Tibial nerve (tissue), 4 donors: ENCODE measurements at regions not wholly inside any gene's neighbourhood (a gene's known extent, or its start where the extent isn't known, plus 50 kb on each side); places are given as distances from the start of the nearest gene placed in this dataset.

Experiments used
- DNase-seq, 2 donors: peaks; one replicate each; pipeline ENCODE4 v3.0.0-alpha.2; 2019; ENCODE audit warnings: low spot score in 2 of 2
- H3K27ac ChIP-seq, 4 donors: fragments of 200-600 bp; sonication (generic) in 3 of 4; one replicate each; pipeline ENCODE4 v1.5.1; 2017 to 2019; ENCODE audit warnings: mild to moderate bottlenecking in 1 of 4
- H3K27me3 ChIP-seq, 2 donors: fragments of 200-600 bp; sonication (generic) in 1 of 2; one replicate each; pipeline versions ENCODE4 v1.5.1 to v1.6.0; 2017 to 2019
- H3K36me3 ChIP-seq, 3 donors: fragments of 200-600 bp; sonication (generic); one replicate each; pipeline ENCODE4 v1.5.1; 2018 to 2019
- H3K4me1 ChIP-seq, 4 donors: fragments of 200-600 bp; sonication (generic) in 3 of 4; one replicate each; pipeline ENCODE4 v1.5.1; 2017 to 2019
- H3K4me3 ChIP-seq, 4 donors: fragments of 200-600 bp; sonication (generic) in 3 of 4; one replicate each; pipeline ENCODE4 v1.5.1; 2017 to 2019; ENCODE audit warnings: mild to moderate bottlenecking in 1 of 4, moderate library complexity in 1 of 4
- H3K9me3 ChIP-seq, 4 donors: fragments of 200-600 bp; sonication (generic) in 3 of 4; one replicate each; pipeline ENCODE4 v1.5.1; 2017 to 2019
- CTCF ChIP-seq, 5 experiments: fragments of 200-600 bp in 3 of 5; fragments of 450-650 bp in 2 of 5; sonication (generic) in 3 of 5; IDR thresholded peaks; one replicate each; pipeline ENCODE4 v1.5.1; 2016 to 2019; ENCODE audit warnings: antibody characterized with exemption in 5 of 5, mild to moderate bottlenecking in 3 of 5, moderate library complexity in 2 of 5
- EP300 ChIP-seq, 2 donors: sonication (generic); formaldehyde crosslinking; IDR thresholded peaks; one replicate each; pipeline ENCODE4 v1.6.1; 2017; ENCODE audit warnings: antibody characterized with exemption in 2 of 2, mild to moderate bottlenecking in 1 of 2
- POLR2A ChIP-seq, 2 donors: fragments of 450-650 bp; IDR thresholded peaks; one replicate each; pipeline ENCODE4 v1.6.1; 2017; ENCODE audit warnings: antibody characterized with exemption in 2 of 2, mild to moderate bottlenecking in 2 of 2, moderate library complexity in 2 of 2
- WGBS, 2 donors: methylation state at CpG; one replicate each; pipeline ENCODE4 v1.1.5; 2018; 5-methylcytosine and 5-hydroxymethylcytosine counted together

- WGBS, 2 donors = 66 to 73% methylated on average over 12 to 13 of the region's 13 CpGs
- no peak overlapping the region for H3K4me3 ChIP-seq
- no peaks in the 10 kb centered on the region for H3K36me3 ChIP-seq
- no peak for DNase-seq
- peak overlapping the region in 1 of 4 donors; percentile 77 for H3K27ac ChIP-seq
- no peaks in the 10 kb centered on the region for H3K9me3 ChIP-seq
- H3K27me3 ChIP-seq = no peaks in the 10 kb centered on the region
- TF ChIP-seq EP300 (IDR thresholded peaks at IDR 0.05) (no peak), POLR2A (IDR thresholded peaks at IDR 0.05) (no peak), CTCF (IDR thresholded peaks at IDR 0.05) (no peak)
- no peaks in the 10 kb centered on the region for H3K4me1 ChIP-seq
These were observed 132.6 kb upstream of the ARHGAP5 start for GRCh38 chr14:31944256-31945073.

- TF ChIP-seq CTCF (IDR thresholded peaks at IDR 0.05) (no peak), EP300 (IDR thresholded peaks at IDR 0.05) (no peak), POLR2A (IDR thresholded peaks at IDR 0.05) (no peak)
- Histone ChIP-seq H3K27ac (peak overlapping the region in 1 of 4 donors; percentile 77), H3K4me1 (peaks cover 0 to 6% (median 0%) of the 10 kb centered on the region in 4 donors), H3K4me3 (no peak overlapping the region), H3K36me3 (no peaks in the 10 kb centered on the region), H3K9me3 (no peaks in the 10 kb centered on the region), H3K27me3 (no peaks in the 10 kb centered on the region)
- 86 to 90% methylated on average over 3 of the region's 3 CpGs for WGBS, 2 donors
- DNase-seq = no peak
These were observed 132.0 kb upstream of the ARHGAP5 start for GRCh38 chr14:31945074-31945613.

- Histone ChIP-seq H3K4me1 (peaks cover 0 to 11% (median under 1%) of the 10 kb centered on the region in 4 donors), H3K9me3 (no peaks in the 10 kb centered on the region), H3K27ac (peak overlapping the region in 1 of 4 donors; percentile 77), H3K27me3 (no peaks in the 10 kb centered on the region), H3K36me3 (no peaks in the 10 kb centered on the region), H3K4me3 (no peak overlapping the region)
- TF ChIP-seq CTCF (IDR thresholded peaks at IDR 0.05) (no peak), EP300 (IDR thresholded peaks at IDR 0.05) (no peak), POLR2A (IDR thresholded peaks at IDR 0.05) (no peak)
- 81 to 85% methylated on average over 6 of the region's 6 CpGs for WGBS, 2 donors
- no peak for DNase-seq
These were observed 131.4 kb upstream of the ARHGAP5 start for GRCh38 chr14:31945701-31946100.

GRCh38 chr14:31947076-31947475 lies 130.0 kb upstream of the ARHGAP5 start:
- TF ChIP-seq CTCF (IDR thresholded peaks at IDR 0.05) (no peak), EP300 (IDR thresholded peaks at IDR 0.05) (no peak), POLR2A (IDR thresholded peaks at IDR 0.05) (no peak)
- 74 to 76% methylated on average over 7 of the region's 7 CpGs for WGBS, 2 donors
- no peaks in the 10 kb centered on the region for H3K27me3 ChIP-seq
- no peak for DNase-seq
- no peaks in the 10 kb centered on the region for H3K9me3 ChIP-seq
- H3K27ac ChIP-seq = no peak overlapping the region
- H3K4me3 ChIP-seq = no peak overlapping the region
- H3K36me3 ChIP-seq = no peaks in the 10 kb centered on the region
- H3K4me1 ChIP-seq = peaks cover 0 to 21% (median 7%) of the 10 kb centered on the region in 4 donors
